Frontal cortex (tissue), 3 donors: ENCODE measurements at regions not wholly inside any gene's neighbourhood (a gene's known extent, or its start where the extent isn't known, plus 50 kb on each side); places are given as distances from the start of the nearest gene placed in this dataset.
"Not testable (repeated sequence)": the region's sequence is repeated elsewhere in the genome, so short reads cannot be mapped to it uniquely, and the experiment has no call there.

Experiments used
- DNase-seq, 2 donors: peaks; one replicate each; pipeline ENCODE4 v3.0.0; 2012; ENCODE audit warnings: low spot score in 2 of 2
- FAIRE-seq: peaks from 2 replicates; lab custom pipeline; 2012; peaks lifted over from hg19 to GRCh38; lab: Jason Lieb, UNC
- donor health status: control.
- donor health status: control.
- donor health status: control.

GRCh38 chr7:155225516-155225915 lies 72.2 kb upstream of the INSIG1 start:
- FAIRE-seq (no peak), DNase-seq (no peak)

GRCh38 chr7:155226261-155227003 lies 71.2 kb upstream of the INSIG1 start:
- DNase-seq (no peak), FAIRE-seq (no peak)

GRCh38 chr7:155227004-155227787 lies 70.5 kb upstream of the INSIG1 start:
- FAIRE-seq = no peak
- no peak for DNase-seq

GRCh38 chr7:155227788-155228458 lies 69.8 kb upstream of the INSIG1 start:
- FAIRE-seq = no peak

GRCh38 chr7:155228459-155228845 lies 69.2 kb upstream of the INSIG1 start:
- FAIRE-seq (no peak), DNase-seq (no peak)

More at GRCh38 chr7:155227788-155228458, 69.8 kb upstream of the INSIG1 start:
- DNase-seq = no peak

GRCh38 chr7:155228894-155229293 lies 68.8 kb upstream of the INSIG1 start:
- no peak for FAIRE-seq

GRCh38 chr7:155229548-155230168 lies 68.0 kb upstream of the INSIG1 start:
- DNase-seq = no peak
- no peak for FAIRE-seq

More at GRCh38 chr7:155228894-155229293, 68.8 kb upstream of the INSIG1 start:
- DNase-seq = no peak

- FAIRE-seq (no peak), DNase-seq (peak; percentile 72 to 75)
These were observed 67.5 kb upstream of the INSIG1 start for GRCh38 chr7:155230169-155230593.

- FAIRE-seq = no peak
These were observed 66.4 kb upstream of the INSIG1 start for GRCh38 chr7:155231241-155231800.

GRCh38 chr7:155231941-155232340 lies 65.7 kb upstream of the INSIG1 start:
- no peak for DNase-seq
- no peak for FAIRE-seq

More at GRCh38 chr7:155231241-155231800, 66.4 kb upstream of the INSIG1 start:
- DNase-seq = no peak

GRCh38 chr7:155232911-155233310 lies 64.8 kb upstream of the INSIG1 start:
- DNase-seq = no peak
- no peak for FAIRE-seq

- no peak for DNase-seq
- FAIRE-seq = no peak
These were observed 64.1 kb upstream of the INSIG1 start for GRCh38 chr7:155233311-155234157.

- DNase-seq (no peak), FAIRE-seq (no peak)
These were observed 63.6 kb upstream of the INSIG1 start for GRCh38 chr7:155234158-155234492.

GRCh38 chr7:155234950-155235789 lies 62.5 kb upstream of the INSIG1 start:
- DNase-seq = no peak
- FAIRE-seq = no peak

GRCh38 chr7:155236386-155236785 lies 61.3 kb upstream of the INSIG1 start:
- FAIRE-seq (no peak), DNase-seq (no peak)

GRCh38 chr7:155237297-155237696 lies 60.4 kb upstream of the INSIG1 start:
- FAIRE-seq (no peak), DNase-seq (no peak)

- FAIRE-seq = no peak
These were observed 59.9 kb upstream of the INSIG1 start for GRCh38 chr7:155237730-155238129.

GRCh38 chr7:155239431-155240087 lies 58.1 kb upstream of the INSIG1 start:
- not testable (repeated sequence) for DNase-seq, FAIRE-seq

More at GRCh38 chr7:155237730-155238129, 59.9 kb upstream of the INSIG1 start:
- DNase-seq = no peak
